NCI-H748 (cell line): ENCODE measurements at regions not wholly inside any gene's neighbourhood (a gene's known extent, or its start where the extent isn't known, plus 50 kb on each side); places are given as distances from the start of the nearest gene placed in this dataset.
"Not testable (repeated sequence)": the region's sequence is repeated elsewhere in the genome, so short reads cannot be mapped to it uniquely, and the experiment has no call there.

Source experiments
- DNase-seq: peaks from one replicate; lab custom pipeline; 2025; ENCODE audit not compliant: unreplicated experiment; lab: John Stamatoyannopoulos, UW

DNA sequence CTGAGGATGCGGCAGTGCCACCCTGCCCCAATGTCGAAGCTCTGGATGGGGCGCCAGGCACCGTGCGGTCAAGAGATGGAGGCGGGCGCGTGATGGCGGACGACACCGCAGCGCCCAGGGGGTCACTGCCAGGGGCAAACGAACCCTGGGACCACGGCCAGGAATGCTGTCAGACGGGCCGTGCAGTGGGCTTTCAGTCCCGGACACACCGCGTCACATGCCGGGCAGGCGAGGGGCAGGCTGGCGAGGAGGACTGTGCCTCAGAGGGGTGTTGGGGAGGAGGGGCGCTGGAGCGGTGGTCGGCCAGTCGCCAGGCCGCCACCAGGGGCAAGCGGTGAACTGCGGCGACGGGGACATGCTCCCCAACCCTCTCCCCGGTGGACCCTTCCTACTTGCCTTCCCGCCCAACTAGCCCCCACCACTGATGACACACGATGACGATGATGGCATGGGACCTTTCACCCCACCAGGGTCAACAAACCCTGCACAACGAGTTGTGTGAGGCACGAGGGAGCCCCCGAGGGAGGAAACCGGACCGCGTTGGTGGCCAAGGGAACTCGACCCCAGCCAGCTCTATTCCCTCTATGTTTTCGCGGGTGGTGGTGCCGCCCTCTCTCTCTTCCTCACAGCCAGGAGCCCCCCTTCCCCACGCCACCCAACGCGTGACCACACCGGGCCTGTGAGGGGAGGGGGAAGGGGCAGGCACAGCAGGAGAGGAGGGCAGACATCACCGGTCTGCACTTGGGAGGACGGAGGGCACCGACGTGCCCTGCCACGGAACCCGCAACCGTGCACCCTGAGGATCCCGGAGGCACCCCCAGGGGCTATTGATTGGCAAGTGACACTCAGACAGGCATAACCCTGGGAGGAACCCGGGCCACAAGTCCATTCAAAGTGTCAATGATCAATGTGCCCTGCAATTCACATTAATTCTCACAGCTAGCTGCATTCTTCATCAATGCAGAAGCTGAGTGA, 1960.9 kb upstream of the DEFB115 start:
- DNase-seq = no peak

DNA sequence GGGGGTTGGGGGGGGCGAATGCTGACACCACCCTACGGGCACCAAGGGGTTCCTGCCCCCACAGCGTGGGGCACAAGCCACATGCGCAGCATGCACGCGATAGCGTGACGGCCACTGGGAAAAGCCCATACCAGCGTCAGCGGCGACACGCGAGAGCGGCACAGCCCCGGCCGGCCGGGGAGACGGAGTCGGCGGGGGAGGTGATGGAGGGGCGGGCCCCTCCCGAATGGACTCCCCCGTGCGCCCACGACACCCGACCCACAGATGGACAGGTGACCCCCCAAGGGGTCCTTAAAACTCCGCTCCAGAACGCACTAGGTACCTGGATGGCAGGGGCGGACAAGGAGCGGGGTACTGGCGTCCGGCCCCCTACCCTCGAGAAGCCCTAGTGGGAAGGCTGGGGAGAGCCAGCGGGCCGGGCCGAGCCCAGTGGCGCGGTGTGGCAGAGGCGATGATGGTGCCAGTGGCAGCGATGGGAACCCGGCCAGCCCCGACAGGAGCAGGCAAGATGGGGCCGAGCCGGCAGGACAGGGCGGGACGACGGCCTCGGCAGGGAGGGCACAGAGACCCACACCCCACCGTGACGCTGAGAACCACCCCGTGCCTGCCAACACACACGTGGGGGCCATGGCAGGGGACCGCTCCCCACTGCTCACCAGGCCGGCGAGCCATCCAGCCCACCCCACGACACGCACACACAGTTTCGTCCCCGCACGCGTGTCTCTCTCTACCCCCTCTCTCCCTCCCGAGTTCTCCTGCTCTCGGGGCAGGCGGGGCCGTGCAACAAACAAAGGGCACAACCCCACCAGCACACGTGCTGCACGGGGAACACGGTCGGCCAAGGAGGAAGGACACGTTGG, 1959.8 kb upstream of the DEFB115 start:
- DNase-seq = no peak

DNA sequence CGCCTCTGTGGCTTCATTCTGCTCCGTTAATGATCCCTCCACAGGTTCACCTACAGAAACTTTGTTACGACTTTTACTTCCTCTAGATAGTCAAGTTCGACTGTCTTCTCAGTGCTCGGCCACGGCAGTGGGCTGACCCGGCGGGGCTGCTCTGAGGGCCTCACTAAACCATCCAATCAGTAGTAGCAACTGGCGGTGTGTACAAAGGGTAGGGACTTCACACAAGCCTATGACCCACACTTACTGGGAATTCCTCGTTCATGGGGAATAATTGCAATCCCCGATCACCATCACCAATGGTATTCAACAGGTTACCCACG, 1959.2 kb upstream of the DEFB115 start:
- DNase-seq = no peak

DNA sequence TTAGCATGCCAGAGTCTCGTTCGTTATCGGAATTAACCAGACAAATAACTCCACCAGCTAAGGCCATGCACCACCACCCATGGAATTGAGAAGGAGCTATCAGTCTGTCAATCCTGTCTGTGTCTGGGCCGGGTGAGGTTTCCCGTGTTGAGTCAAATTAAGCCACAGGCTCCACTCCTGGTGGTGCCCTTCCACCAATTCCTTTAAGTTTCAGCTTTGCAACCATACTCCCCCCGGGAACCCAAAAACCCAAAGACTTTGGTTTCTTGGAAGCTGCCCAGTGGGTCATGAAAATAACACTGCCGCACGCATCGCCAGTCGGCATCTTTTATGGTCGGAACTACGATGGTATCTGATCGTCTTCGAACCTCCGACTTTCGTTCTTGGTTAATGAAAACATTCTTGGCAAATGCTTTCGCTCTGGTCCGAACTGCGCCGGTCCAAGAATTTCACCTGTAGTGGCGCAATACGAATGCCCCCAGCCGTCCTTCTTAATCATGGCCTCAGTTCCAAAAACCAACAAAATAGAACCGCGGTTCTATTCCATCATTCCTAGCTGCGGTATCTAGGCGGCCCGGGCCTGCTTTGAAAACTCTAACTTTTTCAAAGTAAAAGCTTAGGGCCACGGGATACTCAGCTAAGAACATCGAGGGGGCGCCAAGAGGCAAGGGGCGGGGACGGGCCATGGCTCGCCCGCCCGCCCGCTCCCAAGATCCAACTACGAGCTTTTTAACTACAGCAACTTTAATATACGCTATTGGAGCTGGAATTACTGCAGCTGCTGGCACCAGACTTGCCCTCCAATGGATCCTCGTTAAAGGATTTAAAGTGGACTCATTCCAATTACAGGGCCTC, 1958.5 kb upstream of the DEFB115 start:
- no peak for DNase-seq

DNA sequence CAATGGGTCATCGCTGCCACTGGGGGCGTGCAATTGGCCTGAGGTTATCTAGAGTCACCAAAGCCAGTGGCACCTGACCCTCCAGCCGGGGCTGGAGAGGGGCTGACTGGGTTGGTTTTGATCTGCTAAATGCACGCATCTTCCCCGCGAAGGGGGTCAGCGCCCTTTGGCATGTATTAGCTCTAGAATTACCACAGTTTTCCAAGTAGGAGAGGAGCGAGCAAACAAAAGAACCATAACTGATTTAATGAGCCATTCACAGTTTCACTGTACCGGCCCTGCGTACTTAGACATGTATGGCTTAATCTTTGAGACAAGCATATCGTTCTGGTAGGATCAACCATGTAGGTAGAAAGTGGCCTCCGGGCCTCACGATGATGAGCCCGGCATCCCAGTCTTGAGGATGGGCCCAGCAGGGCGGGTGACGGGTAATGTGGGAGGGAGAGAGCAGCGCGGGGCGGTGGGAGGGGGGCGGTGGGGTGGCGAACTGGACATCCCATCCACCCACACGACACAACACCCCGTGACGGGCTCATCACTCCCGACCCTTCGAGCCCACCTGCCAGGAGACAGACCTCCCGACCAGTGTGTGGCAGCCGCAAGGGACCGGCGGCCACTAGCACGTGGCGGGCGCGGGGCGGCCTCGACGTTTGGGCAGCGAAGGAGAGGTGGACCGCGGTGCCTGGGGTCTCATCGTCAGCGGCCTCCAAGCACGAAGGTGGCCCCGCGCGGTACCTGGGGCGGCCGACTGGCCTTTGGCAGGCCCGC, 1957.5 kb upstream of the DEFB115 start:
- no peak for DNase-seq

DNA sequence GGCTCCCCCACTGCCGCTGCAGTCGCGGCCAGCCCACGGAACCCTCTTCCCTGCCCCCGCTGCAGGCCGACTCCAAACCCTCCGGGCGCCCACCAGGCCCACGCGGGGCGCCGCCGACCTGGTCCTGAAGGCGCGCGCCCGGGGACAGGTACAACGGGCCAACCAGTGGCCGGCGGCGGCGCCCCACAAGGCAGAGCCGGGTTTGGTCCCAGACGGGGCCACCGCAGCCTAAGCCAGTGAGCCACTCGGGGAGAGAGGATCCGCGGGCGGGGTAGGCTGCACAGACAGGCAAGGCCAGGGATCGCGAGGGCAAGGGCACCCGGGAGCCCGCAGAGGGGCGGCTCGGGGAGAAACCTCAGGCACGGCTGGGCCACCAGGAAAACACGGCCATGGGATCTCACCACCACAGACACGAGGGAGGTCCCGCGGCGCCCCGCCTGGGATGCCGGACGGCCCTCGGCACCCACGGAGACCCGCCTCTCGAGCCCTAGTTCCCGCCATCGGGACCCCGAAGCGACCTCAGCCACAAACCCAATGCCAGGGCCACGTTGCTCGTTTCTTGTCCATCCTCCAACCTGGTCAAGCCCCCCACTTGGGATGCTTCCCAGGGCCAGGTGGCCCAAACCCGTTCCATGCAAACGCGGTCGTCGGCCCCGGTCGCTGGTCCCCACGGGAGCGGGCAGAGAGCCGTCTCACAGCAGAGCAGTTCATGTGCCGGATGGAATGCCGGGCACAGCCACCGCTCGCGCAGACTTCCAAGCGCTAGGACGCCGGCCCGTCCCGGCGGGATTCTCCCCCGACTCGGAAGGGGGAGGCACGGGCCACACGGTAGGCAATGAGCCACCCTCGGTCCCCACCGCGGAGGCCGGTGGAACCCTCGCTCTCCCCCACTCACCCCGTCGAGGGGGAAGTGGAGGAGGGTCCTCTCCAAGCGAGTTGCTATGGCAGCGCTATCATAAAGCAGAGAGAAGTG, 1956.6 kb upstream of the DEFB115 start:
- no peak for DNase-seq

DNA sequence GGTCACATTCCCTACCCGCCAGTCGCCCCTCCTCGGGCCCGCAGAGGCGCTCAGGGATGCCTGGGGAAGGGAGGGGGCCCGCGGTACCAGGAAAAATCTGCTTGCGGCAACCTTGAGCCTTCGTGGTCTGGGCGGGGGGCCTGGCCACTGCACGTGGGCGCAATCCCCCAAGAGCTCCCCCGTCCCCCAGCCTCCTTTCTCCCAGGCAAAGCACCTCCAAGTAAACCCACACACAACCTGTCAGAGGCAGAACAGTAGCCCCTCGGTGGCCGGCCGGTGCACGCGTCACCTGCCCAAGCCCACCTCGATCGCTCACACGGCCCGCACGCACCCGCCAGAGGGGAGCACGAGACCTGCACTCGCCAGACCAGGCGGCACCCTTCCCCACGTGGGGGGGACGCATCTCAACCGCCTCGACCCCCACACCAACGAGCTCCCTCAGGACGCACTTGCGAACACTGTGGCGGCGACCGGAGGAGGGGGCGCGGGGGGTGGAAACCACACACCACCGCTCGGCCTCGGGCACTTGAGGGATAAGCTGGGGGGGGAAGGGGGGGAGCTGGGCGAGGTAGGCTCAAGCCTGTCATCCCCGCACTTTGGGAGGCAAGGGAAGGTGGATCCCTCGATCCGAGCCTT, 1955.7 kb upstream of the DEFB115 start:
- no peak for DNase-seq

DNA sequence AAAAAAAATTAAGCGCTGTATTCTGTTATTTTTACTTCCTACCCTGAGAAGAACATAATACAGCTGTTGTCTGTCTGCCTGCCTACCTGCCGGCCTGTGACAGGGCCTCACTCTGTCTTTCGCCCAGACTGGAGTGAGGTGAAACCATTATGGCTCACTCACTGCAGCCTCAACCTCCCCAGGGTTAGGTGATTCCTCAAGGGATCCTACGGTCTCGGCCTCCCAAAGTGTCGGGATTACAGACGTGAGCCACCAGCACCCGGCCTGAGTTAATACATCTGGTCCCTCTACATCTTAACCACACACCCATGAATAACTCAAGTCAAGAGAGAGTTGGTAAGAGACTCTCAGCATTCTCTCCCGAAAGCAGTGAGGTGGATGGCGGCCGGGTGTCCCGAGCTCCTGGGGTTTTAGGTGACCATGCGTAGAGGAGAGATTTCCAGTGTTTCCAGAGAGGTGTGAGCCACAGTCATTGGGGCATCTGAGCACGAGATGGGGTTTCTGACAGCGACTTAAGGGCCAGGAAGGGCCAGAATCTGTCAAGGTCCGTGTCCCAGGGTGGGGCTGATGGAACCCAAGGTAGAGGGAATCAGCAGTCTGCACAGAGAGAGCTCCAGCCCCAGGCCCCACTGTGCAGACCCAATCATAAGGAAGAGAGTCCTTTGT, 1954.4 kb upstream of the DEFB115 start:
- DNase-seq = no peak

DNA sequence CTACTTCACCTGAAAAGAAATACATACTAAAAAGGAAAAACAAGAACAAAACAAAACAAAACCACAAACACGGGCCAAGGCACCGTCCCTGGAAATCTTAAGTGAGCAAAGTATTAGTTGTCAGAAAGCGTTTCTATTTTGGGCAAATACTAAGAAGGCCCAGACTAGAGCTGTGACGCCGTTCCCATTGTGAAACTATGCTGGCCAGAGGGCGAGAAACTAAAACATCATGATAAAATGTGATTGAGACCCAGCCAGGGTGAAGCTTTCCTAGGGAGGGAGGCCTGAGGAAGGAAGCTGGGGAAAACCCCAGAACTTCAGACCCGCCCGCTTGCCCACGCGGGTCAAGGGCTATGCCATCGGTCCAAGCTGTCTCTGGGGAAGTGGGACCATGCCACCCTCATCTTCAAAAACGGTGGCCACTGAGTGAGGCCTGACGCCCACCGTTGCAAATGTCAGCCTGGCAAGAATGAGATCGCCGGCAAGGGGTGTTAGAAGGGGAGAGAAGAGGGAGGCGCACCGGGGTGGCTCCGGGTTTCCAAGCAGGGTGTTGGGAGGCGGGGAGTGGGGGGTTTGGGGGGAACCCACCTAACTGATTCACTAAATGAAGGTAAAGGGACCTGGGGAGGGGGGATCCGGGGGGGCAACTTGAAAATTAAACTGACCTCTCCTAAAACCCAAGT, 1950.9 kb upstream of the DEFB115 start:
- no peak for DNase-seq

DNA sequence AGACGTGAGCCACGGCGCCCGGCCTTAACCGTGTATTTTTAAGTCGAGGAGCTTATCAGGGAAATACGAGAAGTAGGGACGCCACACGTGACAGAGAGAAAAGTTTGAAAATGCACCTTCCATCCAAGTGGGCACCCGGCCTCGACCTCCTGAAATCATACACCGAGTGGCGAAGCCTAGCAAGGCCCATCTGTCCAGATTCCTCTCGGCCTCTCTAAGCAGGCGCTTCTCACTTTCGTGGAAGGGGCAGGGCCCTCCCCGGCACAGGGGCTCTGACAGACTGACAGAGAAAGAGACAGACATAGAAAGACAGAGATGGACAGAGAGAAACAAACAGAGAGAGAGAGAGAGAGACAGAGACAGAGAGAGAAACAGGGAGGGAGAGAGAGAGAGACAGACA, 1950.0 kb upstream of the DEFB115 start:
- DNase-seq = not testable (repeated sequence)

DNA sequence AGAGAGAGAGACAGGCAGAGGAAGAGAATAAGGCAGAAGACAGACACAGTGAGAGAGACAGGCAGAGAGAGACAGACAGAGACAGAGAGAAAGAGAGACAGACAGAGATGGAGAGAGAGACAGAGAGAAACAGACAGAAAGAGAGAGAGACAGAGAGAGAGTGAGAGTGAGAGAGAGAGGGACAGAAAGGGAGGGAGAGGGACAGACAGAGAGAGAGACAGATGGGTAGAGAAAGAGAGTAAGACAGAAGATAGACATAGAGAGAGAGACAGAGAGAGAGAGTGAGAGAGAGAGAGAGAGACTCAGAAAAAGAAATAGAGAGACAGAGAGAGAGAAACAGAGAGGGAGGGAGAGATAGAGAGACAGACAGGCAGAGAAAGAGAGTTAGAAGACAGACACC, 1948.5 kb upstream of the DEFB115 start:
- not testable (repeated sequence) for DNase-seq

DNA sequence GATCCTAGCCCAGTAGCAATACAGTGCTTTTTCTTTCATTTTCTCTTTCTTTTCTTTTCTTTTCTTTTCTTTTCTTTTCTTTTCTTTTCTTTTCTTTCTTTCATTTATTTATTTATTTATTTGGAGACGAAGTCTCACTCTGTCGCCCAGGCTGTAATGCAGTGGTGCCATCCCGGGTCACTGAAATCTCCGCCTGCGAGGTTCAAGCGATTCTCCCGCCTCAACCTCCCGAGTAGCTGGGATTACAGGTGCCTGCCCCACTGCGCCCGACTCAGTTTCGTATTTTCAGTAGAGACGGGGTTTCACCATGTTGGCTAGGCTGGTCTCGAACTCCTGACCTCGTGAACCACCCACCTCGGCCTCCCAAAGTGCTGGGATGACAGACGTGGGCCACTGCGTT, 1948.0 kb upstream of the DEFB115 start:
- not testable (repeated sequence) for DNase-seq

DNA sequence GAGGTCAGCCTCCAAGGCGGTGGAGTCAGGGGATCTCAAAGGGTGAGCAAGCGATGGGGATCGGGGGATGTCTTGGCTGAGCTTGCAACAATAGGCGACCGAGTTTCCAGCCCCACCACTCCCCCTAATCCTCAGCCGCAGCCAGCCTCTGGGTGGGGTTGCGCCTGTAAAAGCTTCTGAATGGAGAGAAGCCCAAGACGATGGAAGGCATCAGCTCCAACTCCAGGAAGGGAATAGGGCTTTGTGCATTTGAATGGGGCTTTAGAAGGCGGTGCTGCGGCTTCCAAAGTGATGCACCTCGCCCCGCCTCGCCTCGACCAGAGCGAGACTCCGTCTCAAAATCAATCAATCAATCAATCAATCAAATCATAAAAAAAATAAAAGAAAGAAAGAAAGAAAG, 1946.4 kb upstream of the DEFB115 start:
- DNase-seq = not testable (repeated sequence)

DNA sequence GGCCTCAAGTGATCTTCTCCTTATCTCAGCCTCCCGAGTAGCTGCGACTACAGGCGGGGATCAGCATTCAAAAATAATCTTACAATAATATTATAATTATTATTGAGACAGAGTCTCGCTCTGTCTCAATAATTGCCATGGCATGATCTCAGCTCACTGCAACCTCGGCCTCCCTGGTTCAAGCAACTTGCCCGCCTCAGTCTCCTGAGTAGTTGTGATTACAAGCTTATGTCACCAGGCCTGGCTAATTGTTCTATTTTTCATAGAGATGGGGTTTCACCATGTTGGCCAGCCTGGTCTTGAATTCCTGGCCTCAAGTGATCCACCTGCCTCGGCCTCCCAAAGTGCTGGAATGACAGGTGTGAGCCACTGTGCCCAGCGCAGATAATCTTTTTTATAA, 1944.8 kb upstream of the DEFB115 start:
- DNase-seq = not testable (repeated sequence)

DNA sequence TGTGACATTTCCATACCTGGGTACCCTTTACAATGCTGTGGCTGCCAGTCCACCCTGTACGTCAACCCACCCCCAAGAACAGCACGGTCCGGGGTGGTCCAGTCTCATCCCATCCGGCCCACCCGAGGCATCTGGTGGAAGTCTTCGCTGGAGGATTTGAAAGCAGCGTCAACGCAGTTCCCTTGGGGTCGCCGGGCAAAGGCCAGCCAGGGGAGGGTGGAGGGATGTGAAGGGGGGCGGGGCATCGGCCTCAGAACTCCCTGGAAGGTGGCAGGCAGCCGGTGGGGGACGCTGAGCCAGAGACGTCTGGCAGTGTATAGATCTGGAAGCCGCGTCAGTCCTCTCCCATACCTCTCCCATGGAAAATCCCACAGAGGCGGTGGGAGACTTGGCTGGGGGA, 1944.0 kb upstream of the DEFB115 start:
- DNase-seq = no peak

DNA sequence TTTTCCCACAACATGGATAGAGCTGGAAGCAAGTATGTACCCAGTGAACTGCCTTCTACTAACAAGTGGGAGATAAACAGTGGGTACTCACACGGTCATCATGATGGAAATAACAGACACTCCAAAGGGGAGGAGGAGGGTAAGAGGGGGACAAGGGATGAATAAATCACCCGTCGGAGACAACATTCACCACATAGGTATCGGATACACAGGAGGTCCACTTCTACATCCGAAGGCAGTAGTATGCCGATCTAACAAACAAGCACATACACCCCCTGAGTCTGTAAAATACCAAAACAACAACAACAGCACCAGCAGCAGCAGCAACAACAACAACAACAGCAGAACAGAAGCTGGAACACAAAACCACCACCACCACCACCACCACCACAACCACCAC, 1943.2 kb upstream of the DEFB115 start:
- no peak for DNase-seq

DNA sequence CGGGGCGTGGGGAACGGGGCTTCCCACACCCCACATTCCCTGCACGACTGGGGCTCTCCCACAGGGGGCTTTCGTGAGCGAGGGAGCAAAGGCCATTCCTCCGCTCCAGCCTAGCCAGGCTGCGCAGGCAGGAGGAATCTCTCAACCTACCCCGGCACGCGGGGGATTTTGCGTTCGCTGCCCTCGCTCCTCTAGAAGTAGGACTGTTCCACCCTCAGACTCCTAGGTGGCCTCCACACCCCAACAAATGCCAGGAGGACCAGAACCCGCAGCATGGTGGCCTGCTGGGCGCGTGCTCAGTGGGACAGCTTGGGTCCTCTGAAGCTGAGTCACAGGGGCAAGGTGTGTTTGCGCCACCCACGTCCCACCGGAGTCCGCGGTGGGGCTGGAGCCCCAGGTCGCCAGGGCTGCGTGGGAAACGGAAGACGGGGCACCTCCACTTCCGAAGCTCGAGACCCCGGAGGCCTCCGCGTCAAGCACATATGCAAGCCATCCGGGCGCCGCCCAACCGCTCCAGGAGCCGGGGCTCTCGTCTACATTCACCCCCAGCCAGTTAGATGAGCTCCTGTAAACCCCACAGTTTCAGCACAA, 1938.5 kb upstream of the DEFB115 start:
- DNase-seq = no peak
